H1 (cell line): ENCODE measurements at regions not wholly inside any gene's neighbourhood (a gene's known extent, or its start where the extent isn't known, plus 50 kb on each side); places are given as distances from the start of the nearest gene placed in this dataset.

Experiments used
- KDM4A ChIP-seq: IDR thresholded peaks from one replicate; pipeline ENCODE4 v1.7.1; 2012; ENCODE audit warnings: low read depth, mild to moderate bottlenecking, moderate library complexity, low read length, inconsistent platforms; ENCODE audit not compliant: severe bottlenecking
- RFX5 ChIP-seq: IDR thresholded peaks from 2 replicates; pipeline ENCODE4 v1.6.1; 2011; ENCODE audit warnings: low read depth, low read length, improper control_type of control experiment, borderline replicate concordance
- ZNF274 ChIP-seq: IDR thresholded peaks from 2 replicates; pipeline ENCODE4 v1.7.0; 2012; ENCODE audit warnings: low read length, borderline replicate concordance; ENCODE audit errors: extremely low read depth

GRCh38 chr4:79739912-79740311 lies 331.9 kb upstream of the GK2 start (continued):
- no peak for TF ChIP-seq KDM4A
- TF ChIP-seq RFX5, result no peak
- no peak for TF ChIP-seq ZNF274
- TF ChIP-seq, all 59 proteins: peak for 0
